KMS-11 (cell line): ENCODE measurements at regions not wholly inside any gene's neighbourhood (a gene's known extent, or its start where the extent isn't known, plus 50 kb on each side); places are given as distances from the start of the nearest gene placed in this dataset.

Source experiments
- H2AFZ ChIP-seq: fragments of 200-600 bp; sonication (generic); 2 replicates; pipeline ENCODE4 v1.6.1; 2016; ENCODE audit warnings: antibody characterized with exemption, mixed run types, low read depth
- H3K27ac ChIP-seq: fragments of 200-600 bp; sonication (generic); 2 replicates; pipeline ENCODE4 v1.6.1; 2016; ENCODE audit warnings: mild to moderate bottlenecking, mixed run types
- H3K27me3 ChIP-seq: fragments of 200-600 bp; sonication (generic); 2 replicates; pipeline ENCODE4 v1.6.1; 2017; ENCODE audit warnings: mild to moderate bottlenecking, low read depth, mixed run types, moderate library complexity; ENCODE audit not compliant: insufficient read depth
- H3K36me3 ChIP-seq: fragments of 200-600 bp; sonication (generic); 2 replicates; pipeline ENCODE4 v1.6.1; 2017; ENCODE audit warnings: mild to moderate bottlenecking, mixed run types; ENCODE audit not compliant: insufficient read depth
- H3K4me1 ChIP-seq: fragments of 200-600 bp; sonication (generic); 2 replicates; pipeline ENCODE4 v1.6.1; 2016; ENCODE audit warnings: mild to moderate bottlenecking, low read depth, mixed run types; ENCODE audit not compliant: poor library complexity, severe bottlenecking
- H3K4me2 ChIP-seq: fragments of 200-600 bp; sonication (generic); 2 replicates; pipeline ENCODE4 v1.7.0; 2016; ENCODE audit warnings: mild to moderate bottlenecking, mixed run types
- H3K4me3 ChIP-seq: fragments of 200-600 bp; sonication (generic); IDR thresholded peaks from 2 replicates; pipeline ENCODE4 v1.6.1; 2017; ENCODE audit warnings: low read depth, low read length, mixed read lengths; ENCODE audit not compliant: insufficient read depth
- H3K79me2 ChIP-seq: fragments of 200-600 bp; sonication (generic); 2 replicates; pipeline ENCODE4 v1.6.1; 2016; ENCODE audit warnings: low read depth, mixed run types; ENCODE audit not compliant: insufficient read depth
- H3K9ac ChIP-seq: fragments of 200-600 bp; sonication (generic); 2 replicates; pipeline ENCODE4 v1.6.1; 2016; ENCODE audit warnings: mild to moderate bottlenecking, mixed run types
- H4K20me1 ChIP-seq: fragments of 200-600 bp; sonication (generic); 2 replicates; pipeline ENCODE4 v1.6.1; 2016; ENCODE audit warnings: mild to moderate bottlenecking, mixed run types; ENCODE audit not compliant: insufficient read depth
- TF ChIP-seq, protein P1 (sequence below): fragments of 200-600 bp; sonication (generic); conservative IDR thresholded peaks from 2 replicates; pipeline ENCODE4 v1.6.1; 2017; ENCODE audit warnings: low read depth, mild to moderate bottlenecking, antibody characterized with exemption, low read length, moderate library complexity, mixed read lengths

DNA sequence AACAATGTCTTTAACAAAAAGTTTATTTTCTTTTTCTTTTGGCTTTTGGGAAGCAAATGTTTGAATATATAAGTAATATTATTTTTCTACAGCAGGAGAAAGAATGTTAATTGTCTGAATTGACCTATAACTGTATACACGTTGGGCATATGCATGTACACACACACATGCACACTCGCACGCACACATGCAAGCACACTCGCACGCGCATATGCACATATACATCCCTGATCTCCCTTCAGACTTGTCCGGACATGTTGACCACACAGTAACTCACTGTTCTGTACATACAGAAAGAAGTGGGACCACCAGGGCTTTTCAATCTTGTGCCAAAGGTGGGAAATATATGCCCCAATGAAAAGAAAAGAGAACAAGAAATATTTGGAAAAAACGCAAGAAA is 245.1 kb upstream of the APCDD1 start:
- Histone ChIP-seq H3K4me1 (peaks cover 10% of the 10 kb centered on the region), H3K4me2 (no peak overlapping the region), H3K36me3 (no peaks in the 10 kb centered on the region), H3K79me2 (no peaks in the 10 kb centered on the region), H3K4me3 (no peak overlapping the region), H3K27ac (no peak overlapping the region), H3K27me3 (no peaks in the 10 kb centered on the region), H3K9ac (no peak overlapping the region), H2AFZ (no peak overlapping the region), H4K20me1 (no peaks in the 10 kb centered on the region)
- TF ChIP-seq, protein P1, sequence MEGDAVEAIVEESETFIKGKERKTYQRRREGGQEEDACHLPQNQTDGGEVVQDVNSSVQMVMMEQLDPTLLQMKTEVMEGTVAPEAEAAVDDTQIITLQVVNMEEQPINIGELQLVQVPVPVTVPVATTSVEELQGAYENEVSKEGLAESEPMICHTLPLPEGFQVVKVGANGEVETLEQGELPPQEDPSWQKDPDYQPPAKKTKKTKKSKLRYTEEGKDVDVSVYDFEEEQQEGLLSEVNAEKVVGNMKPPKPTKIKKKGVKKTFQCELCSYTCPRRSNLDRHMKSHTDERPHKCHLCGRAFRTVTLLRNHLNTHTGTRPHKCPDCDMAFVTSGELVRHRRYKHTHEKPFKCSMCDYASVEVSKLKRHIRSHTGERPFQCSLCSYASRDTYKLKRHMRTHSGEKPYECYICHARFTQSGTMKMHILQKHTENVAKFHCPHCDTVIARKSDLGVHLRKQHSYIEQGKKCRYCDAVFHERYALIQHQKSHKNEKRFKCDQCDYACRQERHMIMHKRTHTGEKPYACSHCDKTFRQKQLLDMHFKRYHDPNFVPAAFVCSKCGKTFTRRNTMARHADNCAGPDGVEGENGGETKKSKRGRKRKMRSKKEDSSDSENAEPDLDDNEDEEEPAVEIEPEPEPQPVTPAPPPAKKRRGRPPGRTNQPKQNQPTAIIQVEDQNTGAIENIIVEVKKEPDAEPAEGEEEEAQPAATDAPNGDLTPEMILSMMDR = no peak

DNA sequence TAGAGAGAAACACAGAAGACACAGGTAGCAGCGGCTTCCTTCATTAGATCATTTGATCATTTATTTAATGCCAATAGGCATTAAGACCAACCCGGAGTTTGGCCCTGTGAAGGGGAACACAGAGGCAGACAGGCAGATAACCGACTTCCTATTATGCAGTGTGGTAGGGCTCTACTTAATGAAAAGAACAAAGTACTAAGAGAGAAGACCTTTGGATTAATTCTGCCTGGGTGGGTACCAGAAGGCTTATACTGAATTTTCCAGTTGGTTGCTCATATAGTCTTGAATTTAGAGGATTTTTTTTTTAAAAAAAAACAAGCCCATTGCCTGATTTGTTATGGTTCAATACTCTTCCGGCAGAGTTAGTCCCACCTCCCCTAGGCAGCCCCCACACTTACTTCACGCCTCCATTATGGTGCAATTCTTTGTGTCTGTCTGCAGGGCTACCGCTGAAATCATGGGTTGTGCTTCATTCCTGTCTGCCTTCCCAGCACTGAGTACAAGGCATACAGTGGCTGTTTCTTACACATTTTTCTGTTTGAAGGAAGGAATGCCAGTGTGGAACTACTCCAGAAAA is 244.3 kb upstream of the APCDD1 start:
- no peaks in the 10 kb centered on the region for H3K79me2 ChIP-seq
- TF ChIP-seq, protein P1 = no peak
- H2AFZ ChIP-seq = no peak overlapping the region

DNA sequence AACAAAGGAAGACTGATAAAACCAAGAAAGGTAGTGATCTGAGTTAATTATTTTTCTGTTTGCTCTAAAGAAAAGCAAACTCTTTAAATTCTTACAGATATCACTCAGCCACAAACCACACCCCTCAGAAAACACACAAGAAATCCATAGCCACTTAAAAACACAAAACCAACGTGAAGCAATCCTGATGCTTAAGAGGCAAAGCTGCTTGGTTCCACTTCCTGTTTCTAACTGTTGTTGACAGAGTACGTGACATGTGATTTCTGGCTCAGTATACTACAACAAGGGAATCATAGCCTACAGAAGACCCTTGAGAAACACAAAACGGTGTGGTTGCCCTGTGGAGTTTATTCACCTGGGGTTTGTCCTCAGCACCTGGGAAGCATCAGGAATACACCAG is 240.9 kb upstream of the APCDD1 start:
- H3K9ac ChIP-seq = no peak overlapping the region
- H4K20me1 ChIP-seq = no peaks in the 10 kb centered on the region
- no peaks in the 10 kb centered on the region for H3K36me3 ChIP-seq
- no peak overlapping the region for H3K4me3 ChIP-seq
- H3K79me2 ChIP-seq = no peaks in the 10 kb centered on the region
- H3K4me2 ChIP-seq = no peak overlapping the region
- TF ChIP-seq, protein P1 = no peak
- H3K4me1 ChIP-seq = peaks cover 10% of the 10 kb centered on the region
- no peaks in the 10 kb centered on the region for H3K27me3 ChIP-seq
- H2AFZ ChIP-seq = no peak overlapping the region
- no peak overlapping the region for H3K27ac ChIP-seq

More for the DNA sequence above, 244.3 kb upstream of the APCDD1 start:
- no peak overlapping the region for H3K27ac ChIP-seq
- H4K20me1 ChIP-seq = no peaks in the 10 kb centered on the region
- H3K36me3 ChIP-seq = no peaks in the 10 kb centered on the region
- H3K4me3 ChIP-seq = no peak overlapping the region
- no peaks in the 10 kb centered on the region for H3K27me3 ChIP-seq
- H3K4me2 ChIP-seq = no peak overlapping the region
- peaks cover 10% of the 10 kb centered on the region for H3K4me1 ChIP-seq
- H3K9ac ChIP-seq = no peak overlapping the region

DNA sequence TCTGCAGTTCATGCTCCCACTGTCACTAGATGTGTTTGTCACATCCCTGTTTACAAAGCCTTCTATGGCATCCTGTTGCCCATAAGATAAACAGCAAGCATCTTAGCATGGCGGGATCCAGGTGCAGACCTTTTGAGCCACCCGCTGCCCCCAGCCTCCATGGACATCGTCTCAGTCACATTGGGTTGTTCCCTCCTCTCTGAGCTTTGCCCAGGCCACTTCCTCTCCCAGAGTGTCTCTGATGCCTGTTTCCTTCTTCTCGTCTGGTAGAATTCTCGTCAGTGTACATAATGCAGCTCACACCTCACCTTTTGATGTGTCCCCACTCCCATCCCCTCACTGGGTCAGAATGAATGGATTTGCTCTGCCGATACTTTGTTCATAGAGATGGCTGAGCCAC is 239.0 kb upstream of the APCDD1 start:
- Histone ChIP-seq H3K4me1 (peaks cover 10% of the 10 kb centered on the region), H4K20me1 (no peaks in the 10 kb centered on the region), H3K4me3 (no peak overlapping the region), H2AFZ (no peak overlapping the region), H3K27ac (no peak overlapping the region), H3K9ac (no peak overlapping the region), H3K79me2 (no peaks in the 10 kb centered on the region), H3K4me2 (no peak overlapping the region), H3K27me3 (no peaks in the 10 kb centered on the region), H3K36me3 (no peaks in the 10 kb centered on the region)
- TF ChIP-seq, protein P1 = no peak
